Adrenal gland (tissue), 9 donors: ENCODE measurements at regions not wholly inside any gene's neighbourhood (a gene's known extent, or its start where the extent isn't known, plus 50 kb on each side); places are given as distances from the start of the nearest gene placed in this dataset.
A peak's percentile ranks its signal among the peaks of the same experiment; 100 is the strongest.

Source experiments
- DNase-seq, 7 donors: peaks; one replicate each; pipeline ENCODE4 v3.0.0-alpha.2; 2019 to 2020
- H3K27ac ChIP-seq, 5 donors: fragments of 200-600 bp; sonication (generic) in 4 of 5; 1 replicate in 3 of 5; 2 replicates in 2 of 5; pipeline versions ENCODE4 v1.5.1 to v1.8.0; 2016 to 2020; ENCODE audit warnings: mild to moderate bottlenecking in 1 of 5
- H3K27me3 ChIP-seq: fragments of 200-600 bp; 2 replicates; pipeline ENCODE4 v1.8.0; 2021
- H3K36me3 ChIP-seq, 2 donors: fragments of 200-600 bp; replicated peaks in 1 of 2; 1 replicate in 1 of 2; 2 replicates in 1 of 2; pipeline versions ENCODE4 v1.5.1 to v1.8.0; 2018 to 2022
- H3K4me1 ChIP-seq, 2 donors: fragments of 200-600 bp; replicated peaks in 1 of 2; 1 replicate in 1 of 2; 2 replicates in 1 of 2; pipeline versions ENCODE4 v1.5.1 to v1.8.0; 2018 to 2021
- H3K4me3 ChIP-seq, 4 donors: fragments of 200-600 bp; sonication (generic) in 3 of 4; one replicate each; pipeline ENCODE4 v1.5.1; 2016 to 2018
- H3K9me3 ChIP-seq, 3 donors: fragments of 200-600 bp; sonication (generic) in 1 of 3; replicated peaks in 1 of 3; 1 replicate in 2 of 3; 2 replicates in 1 of 3; pipeline versions ENCODE4 v1.5.1 to v1.8.0; 2016 to 2021
- POLR2A ChIP-seq, 2 donors: fragments of 450-650 bp; IDR thresholded peaks; one replicate each; pipeline ENCODE4 v1.6.1; 2017; ENCODE audit warnings: antibody characterized with exemption in 2 of 2, mild to moderate bottlenecking in 2 of 2, moderate library complexity in 1 of 2
- WGBS, 4 donors: extraction: QIAGEN DNeasy Blood & Tissue Kit in 2 of 4; methylation state at CpG; one replicate each; pipeline versions ENCODE4 v1.1.5 to v1.1.7; 2013 to 2017; 5-methylcytosine and 5-hydroxymethylcytosine counted together
- intact Hi-C, 2 donors: fragments of 100-400 bp; cut with DNase I; formaldehyde crosslinking; loops; one replicate each; pipeline versions ENCODE4 v1.14.1 to v1.15.0; 2022 to 2023
- TF ChIP-seq, protein P1 (sequence below), 6 experiments: fragments of 450-650 bp in 4 of 6; fragments of 200-600 bp in 2 of 6; sonication (generic) in 1 of 6; IDR thresholded peaks; 1 replicate in 5 of 6; 2 replicates in 1 of 6; pipeline versions ENCODE4 v1.5.1 to v1.8.0; 2016 to 2021; ENCODE audit warnings: antibody characterized with exemption in 6 of 6, mild to moderate bottlenecking in 2 of 6, moderate library complexity in 1 of 6
- donor health status: healthy with polysubstance abuse.
- donor health status: Bipolar disorder and iron deficiency.
- donor health status: DM: yes; HTN: yes; CAD: no.
- donor health status: DM: no; HTN: no; CAD: no.
- donor health status: DM: no; HTN: no; CAD: no.

- intact Hi-C loops = no loop called here
- no peak for TF ChIP-seq POLR2A (IDR thresholded peaks at IDR 0.05)
- TF ChIP-seq, protein P1, sequence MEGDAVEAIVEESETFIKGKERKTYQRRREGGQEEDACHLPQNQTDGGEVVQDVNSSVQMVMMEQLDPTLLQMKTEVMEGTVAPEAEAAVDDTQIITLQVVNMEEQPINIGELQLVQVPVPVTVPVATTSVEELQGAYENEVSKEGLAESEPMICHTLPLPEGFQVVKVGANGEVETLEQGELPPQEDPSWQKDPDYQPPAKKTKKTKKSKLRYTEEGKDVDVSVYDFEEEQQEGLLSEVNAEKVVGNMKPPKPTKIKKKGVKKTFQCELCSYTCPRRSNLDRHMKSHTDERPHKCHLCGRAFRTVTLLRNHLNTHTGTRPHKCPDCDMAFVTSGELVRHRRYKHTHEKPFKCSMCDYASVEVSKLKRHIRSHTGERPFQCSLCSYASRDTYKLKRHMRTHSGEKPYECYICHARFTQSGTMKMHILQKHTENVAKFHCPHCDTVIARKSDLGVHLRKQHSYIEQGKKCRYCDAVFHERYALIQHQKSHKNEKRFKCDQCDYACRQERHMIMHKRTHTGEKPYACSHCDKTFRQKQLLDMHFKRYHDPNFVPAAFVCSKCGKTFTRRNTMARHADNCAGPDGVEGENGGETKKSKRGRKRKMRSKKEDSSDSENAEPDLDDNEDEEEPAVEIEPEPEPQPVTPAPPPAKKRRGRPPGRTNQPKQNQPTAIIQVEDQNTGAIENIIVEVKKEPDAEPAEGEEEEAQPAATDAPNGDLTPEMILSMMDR (IDR thresholded peaks at IDR 0.05) = no peak
- Histone ChIP-seq H3K4me1 (no peaks in the 10 kb centered on the region), H3K9me3 (no peaks in the 10 kb centered on the region), H3K27ac (no peak overlapping the region), H3K4me3 (no peak overlapping the region), H3K27me3 (no peaks in the 10 kb centered on the region), H3K36me3 (no peaks in the 10 kb centered on the region)
- DNase-seq = peak in 1 of 7 donors; percentile 35
- 75 to 87% (median 78%) methylated on average over 6 of the region's 6 CpGs for WGBS, 4 donors
Observed at GRCh38 chr9:113705306-113705927, 170.7 kb upstream of the ZNF618 start.

- Histone ChIP-seq H3K9me3 (no peaks in the 10 kb centered on the region), H3K4me1 (no peaks in the 10 kb centered on the region), H3K27me3 (no peaks in the 10 kb centered on the region), H3K4me3 (no peak overlapping the region), H3K27ac (no peak overlapping the region), H3K36me3 (no peaks in the 10 kb centered on the region)
- WGBS, 4 donors = 35 to 78% (median 70%) methylated on average over 2 of the region's 2 CpGs
- no peak for TF ChIP-seq POLR2A (IDR thresholded peaks at IDR 0.05)
- TF ChIP-seq, protein P1 (IDR thresholded peaks at IDR 0.05) = no peak
- peak in 2 of 7 donors; percentile 5 to 27 for DNase-seq
- intact Hi-C loops = no loop called here
Observed at GRCh38 chr9:113705928-113706519, 170.1 kb upstream of the ZNF618 start.

GRCh38 chr9:113707953-113708695 is 168.0 kb upstream of the ZNF618 start:
- Histone ChIP-seq H3K36me3 (no peaks in the 10 kb centered on the region), H3K4me3 (no peak overlapping the region), H3K9me3 (no peaks in the 10 kb centered on the region), H3K27me3 (no peaks in the 10 kb centered on the region), H3K27ac (no peak overlapping the region), H3K4me1 (no peaks in the 10 kb centered on the region)
- 80 to 86% (median 81%) methylated on average over 8 of the region's 8 CpGs for WGBS, 4 donors
- TF ChIP-seq, protein P1 (IDR thresholded peaks at IDR 0.05) = no peak
- intact Hi-C loops = no loop called here
- DNase-seq = peak in 2 of 7 donors; percentile 12 to 21

DNA sequence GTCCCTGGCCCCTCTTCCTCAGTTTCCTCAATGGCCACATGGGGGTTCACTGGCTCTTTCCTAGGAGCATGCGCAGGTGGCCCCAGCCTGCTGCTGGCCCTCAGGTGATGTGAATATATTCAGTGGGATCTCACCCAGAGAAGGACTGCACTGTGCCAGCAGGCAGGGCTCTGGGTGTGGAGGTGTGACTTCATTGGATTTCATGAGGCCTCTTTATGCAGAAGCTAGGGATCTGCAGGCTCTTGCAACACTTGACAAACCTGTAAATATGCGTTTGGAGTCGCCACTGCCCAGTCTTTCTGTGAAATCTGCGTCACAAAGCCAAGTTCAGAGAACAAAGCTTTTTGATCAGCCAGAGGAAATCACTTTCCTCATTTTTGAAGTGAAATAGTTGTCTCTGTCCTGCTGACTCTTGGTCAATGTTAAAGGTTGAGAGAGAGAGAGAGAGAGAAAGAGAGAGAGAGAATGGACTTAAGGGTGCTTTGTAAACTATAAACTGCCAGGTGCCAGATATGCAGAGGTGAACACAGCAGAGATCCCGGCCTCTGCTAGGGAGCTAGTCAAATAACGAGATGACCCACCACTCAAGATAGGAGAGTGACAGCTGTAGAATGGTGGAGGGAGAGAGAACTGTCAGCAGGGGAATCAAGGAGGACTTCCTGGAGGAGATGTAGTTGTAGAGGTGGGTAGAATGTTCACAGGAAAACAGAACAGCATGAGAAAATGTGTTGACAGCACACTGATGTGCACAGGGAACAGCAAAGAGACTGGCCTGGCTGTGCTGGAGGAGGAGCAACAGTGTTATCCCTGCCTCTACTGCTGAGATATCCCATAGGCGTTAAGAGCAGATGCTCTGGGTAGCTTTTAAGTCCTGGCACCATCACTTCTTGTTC is 167.0 kb upstream of the ZNF618 start:
- Histone ChIP-seq H3K4me1 (no peaks in the 10 kb centered on the region), H3K27me3 (no peaks in the 10 kb centered on the region), H3K27ac (no peak overlapping the region), H3K9me3 (no peaks in the 10 kb centered on the region), H3K4me3 (no peak overlapping the region), H3K36me3 (no peaks in the 10 kb centered on the region)
- intact Hi-C loops = no loop called here
- TF ChIP-seq POLR2A (IDR thresholded peaks at IDR 0.05) = no peak
- TF ChIP-seq, protein P1 (IDR thresholded peaks at IDR 0.05) = no peak
- 77 to 82% (median 81%) methylated on average over 7 of the region's 7 CpGs for WGBS, 4 donors
- peak in 2 of 7 donors; percentile 2 to 5 for DNase-seq
